ENCODE measurements at regions not wholly inside any gene's neighbourhood (a gene's known extent, or its start where the extent isn't known, plus 50 kb on each side); places are given as distances from the start of the nearest gene placed in this dataset.

GRCh38 chr1:112849425-112850033 lies 106.5 kb downstream of the SLC16A1 start:
- TF ChIP-seq REST (IDR thresholded peaks at IDR 0.05) (no peak), MAX (IDR thresholded peaks at IDR 0.05) (no peak), EGR1 (IDR thresholded peaks at IDR 0.05; ENCODE audit: low read depth in 2 of 2) (no peak), CTCF (IDR thresholded peaks at IDR 0.05; ENCODE audit: low read depth, low read length, missing input control) (no peak), JUND (IDR thresholded peaks at IDR 0.05) (no peak), ZBTB33 (IDR thresholded peaks at IDR 0.05) (no peak), YY1 (IDR thresholded peaks at IDR 0.05) (no peak), ATF3 (IDR thresholded peaks at IDR 0.05) (no peak), SP1 (IDR thresholded peaks at IDR 0.05) (no peak), HNF4G (IDR thresholded peaks at IDR 0.05) (no peak), RAD21 (IDR thresholded peaks at IDR 0.05) (no peak), TAF1 (conservative IDR thresholded peaks at IDR 0.05) (no peak)
